B cell (primary cell): ENCODE measurements at regions not wholly inside any gene's neighbourhood (a gene's known extent, or its start where the extent isn't known, plus 50 kb on each side); places are given as distances from the start of the nearest gene placed in this dataset.

Experiments
- ATAC-seq: fragments of 200-7000 bp; cut with Tn5 transposase; one replicate; pipeline ENCODE4 v1.10.0; 2021; ENCODE audit warnings: low read depth, mild to moderate bottlenecking, moderate number of reproducible peaks, moderate library complexity
- CTCF ChIA-PET: fragments of 350-600 bp; sonication (Branson Sonifier 250); formaldehyde crosslinking; loops from one replicate; lab custom pipeline; 2021; ENCODE audit warnings: antibody characterized with exemption, inconsistent platforms; lab: Charles Lee
- POLR2A ChIA-PET: fragments of 350-600 bp; sonication (Branson Sonifier 250); formaldehyde crosslinking; loops from one replicate; lab custom pipeline; 2021; ENCODE audit warnings: antibody characterized with exemption; lab: Charles Lee
- DNase-seq: peaks from one replicate; pipeline ENCODE4 v3.0.0; 2013
- H2AFZ ChIP-seq: 2 replicates; pipeline ENCODE4 v1.6.1; 2012; ENCODE audit warnings: mild to moderate bottlenecking, low read depth, low read length; ENCODE audit not compliant: insufficient read depth, poor library complexity, severe bottlenecking
- H3K27ac ChIP-seq, 2 donors: 1 replicate in 1 of 2; 2 replicates in 1 of 2; pipeline ENCODE4 v1.5.1; 2012 to 2013; ENCODE audit warnings: low read length in 2 of 2, mild to moderate bottlenecking in 2 of 2, moderate library complexity in 1 of 2
- H3K27me3 ChIP-seq, 4 experiments: fragments of 200-600 bp in 1 of 4; sonication (generic) in 1 of 4; replicated peaks in 1 of 4; 1 replicate in 2 of 4; 2 replicates in 2 of 4; pipeline versions ENCODE4 v1.6.1 to v1.7.0; 2013 to 2016; ENCODE audit warnings: low read length in 3 of 4, mild to moderate bottlenecking in 2 of 4, mixed read lengths in 1 of 4, moderate library complexity in 1 of 4; ENCODE audit not compliant: insufficient read depth in 4 of 4, control insufficient read depth in 3 of 4; ENCODE audit errors: control extremely low read depth in 1 of 4
- H3K36me3 ChIP-seq, 2 experiments: replicated peaks in 1 of 2; 1 replicate in 1 of 2; 2 replicates in 1 of 2; pipeline versions ENCODE4 v1.6.1 to v1.7.1; 2013; ENCODE audit warnings: low read length in 1 of 2; ENCODE audit not compliant: insufficient read depth in 2 of 2, control insufficient read depth in 1 of 2; ENCODE audit errors: control extremely low read depth in 1 of 2, extremely low read depth in 1 of 2
- H3K4me1 ChIP-seq, 2 donors: fragments of 200-600 bp in 1 of 2; sonication (generic) in 1 of 2; 1 replicate in 1 of 2; 2 replicates in 1 of 2; pipeline versions ENCODE4 v1.5.1 to v1.6.1; 2013 to 2017; ENCODE audit warnings: low read length in 2 of 2; ENCODE audit not compliant: control insufficient read depth in 2 of 2, insufficient read depth in 2 of 2
- H3K4me2 ChIP-seq: replicated peaks from 2 replicates; pipeline ENCODE3; 2012; ENCODE audit warnings: mild to moderate bottlenecking, low read depth, low read length; ENCODE audit not compliant: poor library complexity, severe bottlenecking
- H3K4me3 ChIP-seq, 5 experiments: fragments of 200-600 bp in 1 of 5; sonication (generic) in 1 of 5; 1 replicate in 3 of 5; 2 replicates in 2 of 5; pipeline versions ENCODE4 v1.5.1 to v1.7.0; 2011 to 2016; ENCODE audit warnings: low read length in 4 of 5, mild to moderate bottlenecking in 4 of 5, low read depth in 2 of 5, control low read depth in 1 of 5, moderate library complexity in 1 of 5; ENCODE audit not compliant: insufficient read depth in 1 of 5; ENCODE audit errors: control extremely low read depth in 1 of 5, extremely low read depth in 1 of 5
- H3K79me2 ChIP-seq: fragments of 200-600 bp; sonication (generic); one replicate; pipeline ENCODE4 v1.6.0; 2016; ENCODE audit warnings: low read length; ENCODE audit not compliant: control insufficient read depth, insufficient read depth
- H3K9ac ChIP-seq: fragments of 200-600 bp; sonication (generic); 2 replicates; pipeline ENCODE4 v1.6.1; 2017; ENCODE audit warnings: mild to moderate bottlenecking, low read length, moderate library complexity
- H3K9me3 ChIP-seq, 3 donors: one replicate each; pipeline versions ENCODE4 v1.6.1 to v1.7.1; 2013; ENCODE audit warnings: low read length in 2 of 3; ENCODE audit not compliant: control insufficient read depth in 2 of 3, insufficient read depth in 1 of 3; ENCODE audit errors: control extremely low read depth in 1 of 3
- H4K20me1 ChIP-seq: 2 replicates; pipeline ENCODE4 v1.6.0; 2012; ENCODE audit warnings: mild to moderate bottlenecking, low read length; ENCODE audit not compliant: insufficient read depth, control insufficient read depth, poor library complexity, severe bottlenecking
- H3K27ac Mint-ChIP-seq: one replicate; pipeline ENCODE4 v1.8.0; 2021; ENCODE audit warnings: mixed read lengths
- H3K27me3 Mint-ChIP-seq: one replicate; pipeline ENCODE4 v1.8.0; 2021; ENCODE audit warnings: mixed read lengths
- H3K4me1 Mint-ChIP-seq: one replicate; pipeline ENCODE4 v1.8.0; 2021; ENCODE audit warnings: mixed read lengths
- H3K4me3 Mint-ChIP-seq: one replicate; pipeline ENCODE4 v1.8.0; 2021; ENCODE audit warnings: mixed read lengths
- H3K9me3 Mint-ChIP-seq: one replicate; pipeline ENCODE4 v1.8.0; 2022; ENCODE audit warnings: mixed read lengths; ENCODE audit not compliant: insufficient read depth
- EZH2 ChIP-seq: IDR thresholded peaks from 2 replicates; pipeline ENCODE4 v1.6.1; 2012; ENCODE audit warnings: borderline replicate concordance, low read depth, mild to moderate bottlenecking, moderate library complexity, low read length; ENCODE audit not compliant: insufficient read depth, poor library complexity, severe bottlenecking
- WGBS: methylation state at CpG from one replicate; pipeline ENCODE4 v1.1.5; 2013; ENCODE audit warnings: missing lambda C conversion rate; ENCODE audit not compliant: insufficient coverage; 5-methylcytosine and 5-hydroxymethylcytosine counted together
- intact Hi-C: fragments of 100-400 bp; cut with micrococcal nuclease; formaldehyde crosslinking; loops from one replicate; pipeline ENCODE4 v1.10.0; 2022
- TF ChIP-seq, protein P1 (sequence below): fragments of 200-600 bp; IDR thresholded peaks from one replicate; pipeline ENCODE4 v1.8.0; 2022; ENCODE audit warnings: antibody characterized with exemption, mild to moderate bottlenecking

- POLR2A ChIA-PET: no interaction called here
- TF ChIP-seq EZH2: no peak
- TF ChIP-seq, protein P1, sequence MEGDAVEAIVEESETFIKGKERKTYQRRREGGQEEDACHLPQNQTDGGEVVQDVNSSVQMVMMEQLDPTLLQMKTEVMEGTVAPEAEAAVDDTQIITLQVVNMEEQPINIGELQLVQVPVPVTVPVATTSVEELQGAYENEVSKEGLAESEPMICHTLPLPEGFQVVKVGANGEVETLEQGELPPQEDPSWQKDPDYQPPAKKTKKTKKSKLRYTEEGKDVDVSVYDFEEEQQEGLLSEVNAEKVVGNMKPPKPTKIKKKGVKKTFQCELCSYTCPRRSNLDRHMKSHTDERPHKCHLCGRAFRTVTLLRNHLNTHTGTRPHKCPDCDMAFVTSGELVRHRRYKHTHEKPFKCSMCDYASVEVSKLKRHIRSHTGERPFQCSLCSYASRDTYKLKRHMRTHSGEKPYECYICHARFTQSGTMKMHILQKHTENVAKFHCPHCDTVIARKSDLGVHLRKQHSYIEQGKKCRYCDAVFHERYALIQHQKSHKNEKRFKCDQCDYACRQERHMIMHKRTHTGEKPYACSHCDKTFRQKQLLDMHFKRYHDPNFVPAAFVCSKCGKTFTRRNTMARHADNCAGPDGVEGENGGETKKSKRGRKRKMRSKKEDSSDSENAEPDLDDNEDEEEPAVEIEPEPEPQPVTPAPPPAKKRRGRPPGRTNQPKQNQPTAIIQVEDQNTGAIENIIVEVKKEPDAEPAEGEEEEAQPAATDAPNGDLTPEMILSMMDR: no peak
- H3K4me3 Mint-ChIP-seq: no peak overlapping the region
Observed at GRCh38 chr14:61218157-61218556, 63.0 kb downstream of the TMEM30B start.

DNA sequence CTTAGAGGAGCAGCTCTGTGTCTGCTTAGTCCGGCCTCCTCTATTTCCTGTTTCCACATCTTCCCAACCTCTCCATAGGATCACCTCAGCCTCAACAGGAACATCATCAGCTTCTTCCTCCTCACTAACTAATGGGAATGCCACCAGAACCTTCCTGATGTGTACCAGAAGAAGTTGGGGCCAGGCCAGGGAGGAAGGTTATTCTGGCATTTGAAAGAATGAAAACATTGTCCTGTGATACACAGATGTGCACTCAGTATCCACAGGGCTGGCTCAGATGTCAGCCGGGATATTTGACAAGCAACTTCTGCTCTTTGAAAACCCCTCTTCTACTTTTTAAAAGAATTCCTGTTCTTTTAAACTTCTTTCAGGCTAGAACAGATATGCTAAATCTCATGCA is 63.6 kb downstream of the TMEM30B start:
- H3K27me3 ChIP-seq: peaks cover 0 to 3% (median 0%) of the 10 kb centered on the region in 4 experiments
- H2AFZ ChIP-seq: no peak overlapping the region
- intact Hi-C loops: no loop called here
- H3K27ac Mint-ChIP-seq: no peak overlapping the region
- H3K27ac ChIP-seq: no peak overlapping the region
- no peaks in the 10 kb centered on the region for H3K4me1 ChIP-seq
- no peaks in the 10 kb centered on the region for H3K79me2 ChIP-seq
- DNase-seq (no peak), ATAC-seq (no peak)
- ChIA-PET CTCF (no interaction called here), POLR2A (no interaction called here)
- H3K27me3 Mint-ChIP-seq: peaks cover 39% of the 10 kb centered on the region
- H3K4me1 Mint-ChIP-seq: no peaks in the 10 kb centered on the region
- H3K4me2 ChIP-seq: no peak overlapping the region
- no peak for TF ChIP-seq EZH2
- TF ChIP-seq, protein P1: no peak
- H3K4me3 ChIP-seq: no peak overlapping the region
- H3K9ac ChIP-seq: no peak overlapping the region
- no peaks in the 10 kb centered on the region for H3K9me3 Mint-ChIP-seq
- WGBS: no CpG with 5 or more reads among the region's 2 CpGs
- H3K36me3 ChIP-seq: no peaks in the 10 kb centered on the region
- H4K20me1 ChIP-seq: no peaks in the 10 kb centered on the region
- no peaks in the 10 kb centered on the region for H3K9me3 ChIP-seq
- no peak overlapping the region for H3K4me3 Mint-ChIP-seq

More at GRCh38 chr14:61218157-61218556, 63.0 kb downstream of the TMEM30B start:
- no peak overlapping the region for H3K4me2 ChIP-seq
- no CpG with 5 or more reads among the region's 5 CpGs for WGBS
- H3K9ac ChIP-seq: no peak overlapping the region
- intact Hi-C loops: no loop called here
- H3K9me3 ChIP-seq: no peaks in the 10 kb centered on the region
- H3K27me3 ChIP-seq: peaks cover 0 to 5% (median 0%) of the 10 kb centered on the region in 4 experiments
- H3K79me2 ChIP-seq: no peaks in the 10 kb centered on the region
- Mint-ChIP-seq H3K4me1 (no peaks in the 10 kb centered on the region), H3K27me3 (peaks cover 42% of the 10 kb centered on the region), H3K9me3 (no peaks in the 10 kb centered on the region), H3K27ac (no peak overlapping the region)
- no peaks in the 10 kb centered on the region for H3K4me1 ChIP-seq
- H3K4me3 ChIP-seq: no peak overlapping the region
- no peaks in the 10 kb centered on the region for H4K20me1 ChIP-seq
- H3K27ac ChIP-seq: no peak overlapping the region
- no peak for DNase-seq
- H2AFZ ChIP-seq: no peak overlapping the region
- no peaks in the 10 kb centered on the region for H3K36me3 ChIP-seq
- no peak for ATAC-seq
- CTCF ChIA-PET: interaction anchor here (0.9 to 1.2 kb wide), 2 partner anchors 35 to 43 kb away, joined by 3 read pairs; no protein-coding TSS in a partner anchor
